HEK293T (cell line): ENCODE measurements at regions not wholly inside any gene's neighbourhood (a gene's known extent, or its start where the extent isn't known, plus 50 kb on each side); places are given as distances from the start of the nearest gene placed in this dataset.

Experiments
- ARNT ChIP-seq: fragments of 450-650 bp; IDR thresholded peaks from 2 replicates; pipeline ENCODE4 v1.6.1; 2017; ENCODE audit warnings: mild to moderate bottlenecking
- BHLHE40 ChIP-seq: fragments of 450-650 bp; IDR thresholded peaks from 2 replicates; pipeline ENCODE4 v1.6.1; 2016; ENCODE audit warnings: mild to moderate bottlenecking, moderate library complexity, borderline replicate concordance
- CTBP1 ChIP-seq: fragments of 450-650 bp; IDR thresholded peaks from 2 replicates; pipeline ENCODE4 v1.6.1; 2016; ENCODE audit warnings: borderline replicate concordance
- FOXK2 ChIP-seq: fragments of 450-650 bp; IDR thresholded peaks from 2 replicates; pipeline ENCODE4 v1.6.1; 2016; ENCODE audit warnings: mild to moderate bottlenecking
- FOXM1 ChIP-seq: fragments of 450-650 bp; IDR thresholded peaks from 2 replicates; pipeline ENCODE4 v1.6.1; 2017; ENCODE audit warnings: mild to moderate bottlenecking, borderline replicate concordance
- HDGF ChIP-seq: fragments of 450-650 bp; IDR thresholded peaks from 2 replicates; pipeline ENCODE4 v1.6.1; 2017; ENCODE audit warnings: antibody characterized with exemption, borderline replicate concordance
- NFRKB ChIP-seq: fragments of 450-650 bp; IDR thresholded peaks from 2 replicates; pipeline ENCODE4 v1.6.1; 2016; ENCODE audit warnings: mild to moderate bottlenecking, moderate library complexity
- SP1 ChIP-seq: fragments of 450-650 bp; IDR thresholded peaks from 2 replicates; pipeline ENCODE4 v1.6.1; 2017
- SUZ12 ChIP-seq: fragments of 450-650 bp; IDR thresholded peaks from 2 replicates; pipeline ENCODE4 v1.6.1; 2016; ENCODE audit warnings: mild to moderate bottlenecking

- TF ChIP-seq NFRKB = no peak
- TF ChIP-seq FOXM1 = no peak
- TF ChIP-seq BHLHE40 = no peak
- TF ChIP-seq FOXK2 = no peak
- TF ChIP-seq HDGF = no peak
- no peak for TF ChIP-seq CTBP1
- no peak for TF ChIP-seq ARNT
- TF ChIP-seq SP1 = no peak
- TF ChIP-seq SUZ12 = no peak
Measured at GRCh38 chr3:194000712-194001111, 135.2 kb upstream of the HES1 start.
